ENCODE measurements at regions not wholly inside any gene's neighbourhood (a gene's known extent, or its start where the extent isn't known, plus 50 kb on each side); places are given as distances from the start of the nearest gene placed in this dataset.

DNA sequence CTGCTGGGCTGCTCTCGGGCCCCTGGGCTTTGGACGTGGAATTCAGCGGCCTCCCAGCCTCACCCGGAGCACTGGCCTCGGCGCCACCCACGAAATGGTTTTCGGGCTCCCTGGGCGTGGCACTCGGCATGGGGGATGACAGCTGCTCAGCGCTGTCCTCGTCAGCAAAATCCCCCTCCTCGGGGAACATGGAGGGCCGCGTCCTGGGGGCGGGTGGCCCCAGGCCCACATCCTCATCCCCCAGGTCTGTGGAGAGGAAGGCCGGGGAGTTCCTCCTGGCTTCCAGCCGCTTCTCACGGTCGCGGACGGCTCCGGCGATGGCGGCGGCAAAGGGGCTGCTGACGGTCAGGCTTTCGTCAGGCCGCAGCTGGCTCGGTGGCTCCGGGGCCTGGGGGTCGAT, 88.4 kb downstream of the CTTN start:
- Histone ChIP-seq H3K27ac (ENCODE audit: low read depth, low read length) (no peak overlapping the region), H3K27me3 (ENCODE audit: control insufficient read depth, insufficient read depth, low read length) (no peaks in the 10 kb centered on the region), H3K4me3 (ENCODE audit: low read depth, low read length) (no peak overlapping the region), H3K9me3 (ENCODE audit: control insufficient read depth, insufficient read depth, low read length) (peaks cover 48% of the 10 kb centered on the region)
- DNase-seq (ENCODE audit: low read depth, low spot score) = no peak
- TF ChIP-seq, protein P1, sequence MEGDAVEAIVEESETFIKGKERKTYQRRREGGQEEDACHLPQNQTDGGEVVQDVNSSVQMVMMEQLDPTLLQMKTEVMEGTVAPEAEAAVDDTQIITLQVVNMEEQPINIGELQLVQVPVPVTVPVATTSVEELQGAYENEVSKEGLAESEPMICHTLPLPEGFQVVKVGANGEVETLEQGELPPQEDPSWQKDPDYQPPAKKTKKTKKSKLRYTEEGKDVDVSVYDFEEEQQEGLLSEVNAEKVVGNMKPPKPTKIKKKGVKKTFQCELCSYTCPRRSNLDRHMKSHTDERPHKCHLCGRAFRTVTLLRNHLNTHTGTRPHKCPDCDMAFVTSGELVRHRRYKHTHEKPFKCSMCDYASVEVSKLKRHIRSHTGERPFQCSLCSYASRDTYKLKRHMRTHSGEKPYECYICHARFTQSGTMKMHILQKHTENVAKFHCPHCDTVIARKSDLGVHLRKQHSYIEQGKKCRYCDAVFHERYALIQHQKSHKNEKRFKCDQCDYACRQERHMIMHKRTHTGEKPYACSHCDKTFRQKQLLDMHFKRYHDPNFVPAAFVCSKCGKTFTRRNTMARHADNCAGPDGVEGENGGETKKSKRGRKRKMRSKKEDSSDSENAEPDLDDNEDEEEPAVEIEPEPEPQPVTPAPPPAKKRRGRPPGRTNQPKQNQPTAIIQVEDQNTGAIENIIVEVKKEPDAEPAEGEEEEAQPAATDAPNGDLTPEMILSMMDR (IDR thresholded peaks at IDR 0.05; ENCODE audit: low read depth, low read length) = no peak
- ChIA-PET POLR2A (no interaction called here), CTCF (no interaction called here)

DNA sequence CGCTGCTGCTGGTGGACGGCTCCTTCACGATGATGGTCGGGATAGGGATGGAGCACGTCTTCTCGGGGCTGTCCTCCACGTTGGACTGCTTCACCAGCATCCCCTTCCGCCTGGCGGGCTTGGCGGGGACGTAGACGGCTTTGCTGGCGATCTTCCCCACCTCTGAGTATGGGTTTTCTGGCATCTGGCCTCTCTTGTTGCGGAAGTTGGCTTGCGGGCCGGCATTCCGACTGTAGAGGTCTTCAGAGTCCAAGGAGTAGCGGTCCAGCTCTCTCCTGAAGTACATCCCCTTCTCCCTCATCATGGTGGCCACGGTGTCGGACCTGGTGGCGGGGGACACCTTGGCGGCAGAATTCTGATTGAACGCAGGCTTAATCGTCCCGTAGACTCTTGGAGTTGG, 88.8 kb downstream of the CTTN start:
- POLR2A ChIA-PET = no interaction called here
- DNase-seq (ENCODE audit: low read depth, low spot score) = no peak
- Histone ChIP-seq H3K27me3 (ENCODE audit: control insufficient read depth, insufficient read depth, low read length) (no peaks in the 10 kb centered on the region), H3K27ac (ENCODE audit: low read depth, low read length) (no peak overlapping the region), H3K4me3 (ENCODE audit: low read depth, low read length) (no peak overlapping the region), H3K9me3 (ENCODE audit: control insufficient read depth, insufficient read depth, low read length) (peaks cover 52% of the 10 kb centered on the region)
- CTCF ChIA-PET = no interaction called here
- TF ChIP-seq, protein P1 (IDR thresholded peaks at IDR 0.05; ENCODE audit: low read depth, low read length) = no peak

DNA sequence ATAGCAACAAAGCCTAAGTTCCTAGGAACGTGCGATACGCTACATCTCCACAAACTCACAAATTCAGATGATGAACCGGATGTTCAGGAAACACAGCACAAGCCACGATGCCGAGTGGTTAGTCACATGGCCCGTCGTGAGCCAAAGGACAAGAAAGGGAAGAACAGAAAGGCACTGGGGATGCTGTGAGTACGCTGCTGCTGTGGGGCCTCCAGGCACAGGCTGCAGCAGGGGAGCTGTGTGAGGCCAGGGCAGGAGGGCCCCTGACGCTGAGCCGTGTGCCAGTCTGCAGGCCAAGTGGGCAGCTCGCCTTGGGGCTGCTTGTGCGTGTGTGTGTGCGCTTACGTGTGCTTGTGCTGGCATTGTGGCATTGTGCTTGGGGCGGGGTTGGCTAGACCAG, 89.4 kb downstream of the CTTN start:
- ChIA-PET CTCF (no interaction called here), POLR2A (no interaction called here)
- Histone ChIP-seq H3K27ac (ENCODE audit: low read depth, low read length) (no peak overlapping the region), H3K4me3 (ENCODE audit: low read depth, low read length) (no peak overlapping the region), H3K9me3 (ENCODE audit: control insufficient read depth, insufficient read depth, low read length) (peaks cover 57% of the 10 kb centered on the region), H3K27me3 (ENCODE audit: control insufficient read depth, insufficient read depth, low read length) (no peaks in the 10 kb centered on the region)
- TF ChIP-seq, protein P1 (IDR thresholded peaks at IDR 0.05; ENCODE audit: low read depth, low read length) = no peak
- no peak for DNase-seq (ENCODE audit: low read depth, low spot score)

DNA sequence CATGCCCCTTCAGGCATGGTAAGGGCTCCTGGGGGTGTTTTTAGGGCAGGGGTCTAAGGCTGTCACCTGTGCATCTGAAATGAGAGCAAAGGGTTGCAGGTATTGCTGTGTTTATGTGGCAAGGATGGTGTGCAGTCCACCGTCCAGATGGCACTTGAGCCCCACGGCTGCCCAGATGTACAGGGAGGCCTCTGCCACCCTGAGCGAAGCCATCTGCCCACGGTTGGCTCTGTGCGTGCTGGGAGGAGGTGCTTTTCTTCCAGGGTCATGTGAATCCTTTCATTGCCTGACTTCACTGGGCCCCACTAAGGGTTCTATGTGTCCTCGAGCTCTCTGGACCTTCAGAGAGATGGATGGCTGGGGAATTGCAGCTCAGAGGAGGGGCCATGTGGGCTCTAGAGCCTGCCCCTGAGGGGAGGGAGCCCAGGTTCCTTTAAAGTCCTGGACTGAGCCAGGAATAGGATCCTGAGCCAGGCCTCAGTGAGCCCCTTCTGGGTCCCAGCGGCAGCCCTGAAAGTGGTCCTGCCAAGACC, 89.9 kb downstream of the CTTN start:
- ChIA-PET CTCF (no interaction called here), POLR2A (no interaction called here)
- DNase-seq (ENCODE audit: low read depth, low spot score) = no peak
- Histone ChIP-seq H3K9me3 (ENCODE audit: control insufficient read depth, insufficient read depth, low read length) (peaks cover 57% of the 10 kb centered on the region), H3K27me3 (ENCODE audit: control insufficient read depth, insufficient read depth, low read length) (no peaks in the 10 kb centered on the region), H3K27ac (ENCODE audit: low read depth, low read length) (no peak overlapping the region), H3K4me3 (ENCODE audit: low read depth, low read length) (no peak overlapping the region)
- TF ChIP-seq, protein P1 (IDR thresholded peaks at IDR 0.05; ENCODE audit: low read depth, low read length) = no peak

DNA sequence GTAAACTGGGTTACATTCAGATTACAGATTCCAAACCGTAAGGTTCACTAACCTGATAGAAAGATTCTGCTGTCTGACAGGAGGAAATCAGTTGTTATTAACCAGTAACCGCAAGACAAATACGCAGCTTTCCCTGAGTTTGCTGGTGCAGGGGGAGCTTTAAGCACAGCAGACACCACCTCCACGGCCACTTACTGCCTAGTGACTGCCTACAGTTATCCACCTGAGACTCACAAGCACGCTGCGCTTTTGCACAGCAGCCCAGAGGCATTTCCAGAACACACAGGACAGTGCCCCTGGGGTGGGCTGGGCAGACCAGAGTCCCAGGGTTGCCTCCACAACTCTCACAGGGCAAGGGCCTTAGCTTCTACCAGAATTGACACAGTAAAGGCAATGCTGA, 90.9 kb downstream of the CTTN start:
- POLR2A ChIA-PET = no interaction called here
- no peak overlapping the region for H3K4me3 ChIP-seq (ENCODE audit: low read depth, low read length)
- peaks cover 57% of the 10 kb centered on the region for H3K9me3 ChIP-seq (ENCODE audit: control insufficient read depth, insufficient read depth, low read length)
- CTCF ChIA-PET = interaction anchor here (0.5 kb wide), 1 partner anchor 1095 kb away, joined by 5 read pairs; no protein-coding TSS in a partner anchor
- TF ChIP-seq, protein P1 (IDR thresholded peaks at IDR 0.05; ENCODE audit: low read depth, low read length) = no peak
- no peaks in the 10 kb centered on the region for H3K27me3 ChIP-seq (ENCODE audit: control insufficient read depth, insufficient read depth, low read length)
- H3K27ac ChIP-seq (ENCODE audit: low read depth, low read length) = no peak overlapping the region
- DNase-seq (ENCODE audit: low read depth, low spot score) = no peak

Data from AG04450 (cell line).